HUDEP-2 (cell line): ENCODE measurements at regions not wholly inside any gene's neighbourhood (a gene's known extent, or its start where the extent isn't known, plus 50 kb on each side); places are given as distances from the start of the nearest gene placed in this dataset.
A peak's percentile ranks its signal among the peaks of the same experiment; 100 is the strongest.
"Not testable (repeated sequence)": the region's sequence is repeated elsewhere in the genome, so short reads cannot be mapped to it uniquely, and the experiment has no call there.

ENCODE experiments used
- DNase-seq, 76 experiments: peaks; one replicate each; lab custom pipeline; 2025; ENCODE audit not compliant: unreplicated experiment in 76 of 76; lab: John Stamatoyannopoulos, UW

DNA sequence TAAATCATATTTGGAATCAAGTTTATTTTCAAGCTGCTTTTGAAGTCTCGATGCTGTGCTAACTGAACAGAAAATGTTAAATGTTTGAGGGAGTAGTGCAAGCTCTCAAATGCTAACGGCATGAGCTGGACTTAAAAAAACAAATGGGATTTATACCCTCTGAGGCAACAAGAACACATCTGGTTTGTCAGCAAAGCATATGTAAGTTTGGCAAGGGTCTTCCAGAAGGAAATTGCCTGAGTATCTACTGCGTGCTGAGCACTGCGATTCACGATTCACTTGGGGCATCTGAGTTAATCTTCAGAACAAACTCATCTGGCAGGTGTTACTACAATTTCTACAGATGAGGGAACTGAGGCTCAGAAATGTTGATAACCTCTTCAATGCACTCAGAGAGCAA is 98.4 kb upstream of the C9orf72 start:
- no peak for DNase-seq

DNA sequence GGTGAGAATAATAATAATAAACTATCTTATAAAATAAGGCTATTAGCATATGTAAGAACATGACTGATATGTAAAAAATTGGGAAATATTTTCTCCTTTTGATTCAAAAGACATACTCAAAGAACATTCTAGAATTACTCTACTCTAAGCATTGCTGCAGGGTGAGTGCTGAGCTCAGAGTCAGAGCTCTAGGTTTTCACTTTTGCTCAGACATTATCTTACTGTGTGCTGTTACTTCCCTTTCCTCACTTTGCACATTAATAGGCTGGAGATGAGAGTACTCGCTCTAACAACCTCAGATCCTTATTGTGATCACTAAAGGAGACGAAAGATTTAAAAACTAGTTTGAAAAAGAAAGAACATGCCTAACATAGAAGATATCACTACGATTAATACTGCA is 99.4 kb upstream of the C9orf72 start:
- no peak for DNase-seq

DNA sequence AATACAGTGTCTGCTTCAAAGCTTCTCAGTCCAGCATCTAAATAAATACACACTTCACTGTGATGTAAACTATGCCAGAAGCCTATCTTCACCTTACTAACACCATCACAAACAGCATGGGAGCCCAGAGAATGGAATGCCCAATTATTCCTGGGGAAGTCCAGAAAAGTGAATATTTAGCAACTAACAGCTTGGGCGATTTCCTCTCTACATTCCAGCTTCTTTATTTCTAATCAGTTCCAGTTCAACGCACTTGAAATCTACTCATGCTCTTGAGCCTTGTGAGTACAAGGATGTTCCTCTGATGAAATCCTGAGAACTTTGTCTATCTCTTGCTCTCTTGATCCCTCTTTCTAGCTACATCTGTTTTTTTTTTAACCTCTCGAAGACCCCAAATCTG is 100.4 kb upstream of the C9orf72 start:
- no peak for DNase-seq

DNA sequence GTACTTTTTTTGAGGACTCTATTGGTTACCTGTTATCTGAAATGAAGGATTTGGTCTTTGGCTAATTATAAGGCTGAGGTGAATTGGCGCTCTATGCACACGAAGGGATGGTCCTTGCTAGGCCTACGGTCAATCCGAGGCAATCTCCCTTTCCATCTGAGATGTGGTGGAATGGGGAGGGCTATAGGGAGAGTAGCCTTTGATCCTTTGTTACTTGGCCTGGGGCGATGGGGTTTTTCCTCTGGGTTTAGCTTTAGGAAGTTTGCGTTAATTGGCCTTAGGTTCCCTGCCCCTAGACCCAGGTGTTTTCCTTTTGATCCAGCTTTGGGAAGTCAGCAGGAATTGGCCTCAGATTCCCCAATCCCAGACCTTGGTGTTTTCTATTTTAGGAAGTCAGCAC is 102.1 kb upstream of the C9orf72 start:
- DNase-seq: no peak

DNA sequence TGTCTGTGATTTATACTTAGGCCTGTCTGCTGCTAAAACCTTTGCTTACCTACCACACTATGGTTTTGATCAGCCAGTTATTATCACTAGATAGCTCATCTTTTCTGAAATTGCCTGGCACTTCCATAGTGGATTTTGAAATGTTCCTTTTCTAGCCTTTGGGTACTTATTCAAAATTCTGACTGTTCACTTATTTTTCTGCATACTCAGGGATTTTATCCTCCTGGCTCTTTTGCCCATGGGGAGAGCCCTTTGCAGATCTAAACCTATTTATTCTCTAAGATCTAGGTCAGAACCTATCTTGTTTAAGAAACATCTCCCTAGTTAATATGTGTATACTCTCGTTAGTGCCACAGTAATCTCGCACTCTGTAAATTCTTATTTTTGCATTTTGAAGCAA is 103.5 kb upstream of the C9orf72 start:
- no peak for DNase-seq

DNA sequence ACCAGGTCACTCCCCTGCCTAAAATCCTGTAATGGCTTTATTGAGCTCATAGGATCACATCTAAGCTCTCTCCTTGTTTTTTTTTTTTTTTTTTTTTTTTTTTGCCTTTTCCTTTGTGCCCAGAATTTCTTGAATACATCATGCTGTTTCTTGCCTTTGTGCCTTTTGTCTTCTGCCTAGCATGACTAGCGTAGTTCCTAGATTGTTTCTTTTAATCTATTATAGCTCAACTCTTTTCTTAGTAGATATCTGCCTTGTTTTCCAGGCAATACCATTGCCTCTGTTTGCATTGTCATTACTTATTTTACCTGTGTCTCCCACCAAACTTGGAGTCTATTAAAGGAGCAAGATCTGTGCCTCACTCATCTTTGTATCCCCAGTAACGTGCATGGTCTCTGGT is 106.1 kb upstream of the C9orf72 start:
- no peak for DNase-seq

DNA sequence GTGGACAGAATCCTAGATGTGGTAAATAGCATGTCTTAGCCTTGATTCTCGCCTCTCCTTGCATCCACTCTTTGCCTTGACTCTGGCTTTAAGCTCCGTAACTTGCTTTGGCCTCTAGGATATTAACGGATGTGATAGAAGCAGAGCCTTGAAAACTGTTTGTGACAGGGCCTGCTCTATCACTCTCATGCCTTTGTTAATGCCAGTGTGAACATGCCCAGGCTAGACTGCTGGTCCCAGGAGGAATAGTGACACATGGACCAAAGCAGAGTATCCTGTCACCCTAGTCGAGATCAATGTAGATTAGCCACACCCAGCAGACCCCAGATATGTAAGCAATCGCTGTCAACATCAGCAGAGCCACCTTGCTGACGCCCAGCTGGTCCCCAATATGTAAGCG is 109.9 kb upstream of the C9orf72 start:
- DNase-seq: no peak

DNA sequence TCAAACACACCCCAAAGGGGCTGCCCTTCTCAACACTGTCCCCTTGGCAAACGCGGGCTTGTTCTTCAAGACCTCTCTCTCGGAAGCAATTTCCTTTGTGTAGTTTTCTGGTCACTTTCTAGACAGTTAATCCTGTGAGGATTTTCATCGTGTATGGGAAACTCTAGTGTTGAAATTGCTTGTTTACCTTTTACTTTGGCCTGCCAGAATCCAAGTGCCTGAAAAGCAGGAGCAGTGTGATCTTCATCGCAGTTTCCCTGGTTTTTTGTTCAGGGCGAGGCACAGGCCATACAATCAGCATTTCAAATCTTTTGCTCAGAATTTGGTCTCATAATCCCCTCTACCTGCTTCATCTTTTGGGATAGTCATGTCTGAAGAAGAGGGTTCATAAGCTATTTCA is 115.7 kb upstream of the C9orf72 start:
- DNase-seq: no peak

DNA sequence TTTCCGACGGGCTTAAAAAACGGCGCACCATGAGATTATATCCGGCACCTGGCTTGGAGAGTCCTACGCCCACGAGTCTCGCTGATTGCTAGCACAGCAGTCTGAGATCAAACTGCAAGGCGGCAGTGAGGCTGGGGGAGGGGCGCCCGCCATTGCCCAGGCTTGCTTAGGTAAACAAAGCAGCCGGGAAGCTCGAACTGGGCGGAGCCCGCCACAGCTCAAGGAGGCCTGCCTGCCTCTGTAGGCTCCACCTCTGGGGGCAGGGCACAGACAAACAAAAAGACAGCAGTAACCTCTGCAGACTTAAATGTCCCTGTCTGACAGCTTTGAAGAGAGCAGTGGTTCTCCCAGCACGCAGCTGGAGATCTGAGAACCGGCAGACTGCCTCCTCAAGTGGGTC is 117.5 kb upstream of the C9orf72 start:
- not testable (repeated sequence) for DNase-seq

DNA sequence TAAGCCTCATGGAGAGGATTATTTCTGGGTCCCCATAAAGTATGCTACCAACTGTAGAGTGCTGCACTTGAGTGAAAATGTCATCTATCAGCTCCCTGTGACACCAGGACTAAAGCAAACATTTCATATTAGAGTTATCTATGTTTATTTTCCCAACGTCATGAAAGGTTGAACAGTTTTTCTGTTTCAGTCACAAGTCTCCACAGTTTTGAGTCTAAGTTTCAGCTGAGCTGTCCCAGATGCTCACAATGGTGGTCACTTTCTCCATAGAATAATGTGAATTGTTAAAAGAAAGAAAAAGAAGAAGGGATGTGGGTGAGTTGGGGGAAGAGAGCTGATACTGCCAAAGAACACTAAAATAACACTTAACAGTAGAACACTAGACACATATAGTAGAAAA is 126.3 kb upstream of the C9orf72 start:
- no peak for DNase-seq

DNA sequence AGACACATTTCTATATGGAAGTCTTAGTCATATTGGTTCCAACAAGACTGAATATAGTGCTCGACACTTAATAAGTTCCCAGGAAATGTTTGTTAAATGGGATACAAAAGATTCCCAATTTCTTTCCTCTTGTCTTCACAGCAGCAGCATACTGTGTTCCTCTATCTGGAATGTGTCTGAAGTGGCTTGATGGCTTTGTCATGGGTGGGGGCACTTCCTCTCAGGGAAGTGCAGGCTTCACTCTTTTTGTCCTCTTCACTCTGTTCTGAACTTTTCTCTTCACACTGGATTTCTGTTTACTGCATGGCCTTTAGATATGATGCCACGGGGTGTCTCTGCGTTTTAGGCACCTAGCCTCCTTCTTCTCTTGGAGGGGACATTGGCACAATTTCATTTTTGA is 127.7 kb upstream of the C9orf72 start:
- no peak for DNase-seq

DNA sequence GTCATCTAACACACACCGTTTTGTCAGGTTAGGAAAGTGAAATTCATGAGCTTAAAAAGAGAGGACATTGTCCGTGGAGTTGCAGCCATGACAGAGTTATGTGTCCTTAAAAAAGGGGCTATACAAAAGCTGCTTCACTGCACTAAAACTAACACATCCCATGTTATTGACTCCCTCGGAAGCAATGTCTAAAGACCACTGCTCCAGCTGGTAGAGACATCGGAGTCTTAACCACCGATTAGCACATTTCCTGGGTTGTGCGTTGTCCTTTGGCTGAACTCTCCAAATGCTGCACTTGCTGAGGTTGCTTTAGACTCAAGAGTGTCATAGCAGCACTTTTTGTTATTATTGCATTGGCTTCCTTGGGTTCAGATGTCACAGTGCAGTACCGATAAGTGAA is 128.3 kb upstream of the C9orf72 start:
- DNase-seq: no peak

DNA sequence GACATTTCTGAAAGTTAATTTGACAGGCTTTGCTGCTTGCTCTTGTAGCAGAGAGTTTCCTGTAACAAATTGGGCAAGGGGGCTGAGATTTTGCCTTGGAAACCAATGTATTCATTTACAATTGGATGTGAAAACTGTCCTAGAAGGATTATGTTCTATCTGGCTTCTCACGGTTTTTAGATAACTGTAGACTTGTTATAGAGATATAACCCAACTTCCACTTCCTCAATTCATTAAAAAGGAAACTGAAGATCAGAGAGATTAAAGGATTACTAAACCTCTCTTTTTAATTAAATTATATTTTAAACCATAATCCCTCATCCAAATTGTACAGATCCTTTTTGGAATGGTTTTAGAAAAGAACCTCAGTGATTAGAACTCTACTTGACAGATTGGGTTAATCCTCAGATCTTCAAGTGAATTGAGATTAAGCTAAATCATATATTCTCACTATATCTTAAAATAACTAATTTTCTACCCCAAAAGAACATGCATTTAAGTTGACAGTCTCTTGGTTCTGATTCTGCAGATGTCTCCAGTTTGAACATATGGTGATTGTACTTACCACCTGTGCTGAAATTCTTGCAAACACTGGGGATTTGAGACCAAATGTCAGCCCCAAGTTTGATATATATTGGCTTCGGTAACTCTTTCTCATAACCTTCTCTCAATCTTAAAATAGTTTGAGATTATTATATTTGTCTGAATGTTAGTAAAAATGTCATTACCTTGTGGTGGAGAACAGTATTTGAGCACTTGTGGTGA is 130.1 kb upstream of the C9orf72 start:
- no peak for DNase-seq

DNA sequence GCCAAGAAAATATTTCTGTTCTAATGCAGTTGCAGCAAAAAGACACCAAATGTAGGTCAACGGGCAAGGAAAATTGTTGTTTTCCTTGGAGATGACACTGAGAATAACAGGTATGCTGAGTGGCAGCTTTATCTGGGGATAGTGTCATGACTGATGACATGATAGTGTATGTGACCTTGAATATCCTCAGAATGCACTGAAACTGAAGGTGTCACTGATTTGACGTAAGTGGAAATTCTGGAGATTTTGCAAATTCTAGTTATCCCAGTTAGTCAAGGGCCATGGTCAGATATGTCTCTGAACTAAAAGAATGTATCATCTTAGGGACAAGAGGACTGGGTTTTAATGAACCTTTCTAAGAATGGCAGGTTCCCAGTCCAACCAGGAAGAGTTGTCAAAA is 138.0 kb upstream of the C9orf72 start:
- DNase-seq: no peak

DNA sequence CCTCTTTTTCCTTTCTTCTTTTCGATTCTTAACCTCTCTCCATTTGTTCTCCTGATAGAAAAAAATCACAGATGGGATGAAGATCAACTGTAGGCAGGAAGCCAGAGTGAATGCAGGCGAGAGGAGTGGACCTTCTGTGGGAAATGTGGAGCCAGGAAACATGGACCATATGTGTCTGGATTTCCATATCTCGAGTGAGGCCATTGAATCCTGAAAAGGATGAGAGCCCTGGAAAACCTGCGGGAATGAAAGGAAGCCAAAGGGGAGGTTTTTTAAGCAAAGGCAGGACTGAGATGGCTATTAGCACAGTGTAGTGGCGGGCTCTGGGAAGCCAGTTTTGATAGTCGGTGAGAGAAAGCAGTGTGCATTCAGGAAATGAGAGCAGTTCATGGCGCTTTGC is 139.5 kb upstream of the C9orf72 start:
- no peak for DNase-seq

DNA sequence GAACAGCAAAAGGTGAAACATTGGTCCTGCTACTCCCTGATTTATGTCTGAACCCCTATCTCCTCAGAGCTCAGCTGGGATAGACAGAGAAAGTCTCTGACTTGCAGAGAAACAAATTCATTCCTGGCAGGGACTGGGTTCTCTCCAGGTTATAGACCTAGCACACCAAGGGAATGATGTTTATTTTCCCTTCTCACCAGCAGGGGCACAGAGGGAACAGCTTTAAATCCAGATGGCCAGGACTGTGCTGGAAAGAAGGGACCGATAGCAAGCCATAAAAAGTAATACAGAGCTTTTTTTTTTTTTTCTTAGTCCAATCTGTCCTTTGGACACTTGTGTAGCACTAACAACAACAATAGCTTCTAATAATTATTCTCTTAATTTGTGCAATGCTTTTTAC is 141.1 kb upstream of the C9orf72 start:
- no peak for DNase-seq

DNA sequence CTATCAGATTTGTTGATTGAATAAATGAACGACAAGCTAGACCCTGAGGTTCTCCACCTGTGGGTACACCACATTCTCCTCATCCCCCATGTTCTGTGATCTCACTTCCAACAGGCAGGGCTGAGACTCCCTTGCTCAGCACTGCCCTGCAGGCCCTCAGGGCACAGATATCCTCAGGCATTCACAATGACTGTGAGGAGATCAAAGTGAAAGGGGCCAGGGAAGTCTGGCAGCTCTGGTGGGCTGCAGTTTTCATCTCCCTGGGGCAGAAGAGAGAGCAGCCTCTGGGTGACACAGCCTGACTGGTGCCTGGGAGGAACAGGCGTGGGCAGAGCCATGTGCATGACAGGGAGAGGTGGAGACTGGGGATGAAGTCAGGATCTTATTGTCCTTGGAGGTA is 142.4 kb upstream of the C9orf72 start:
- no peak for DNase-seq

DNA sequence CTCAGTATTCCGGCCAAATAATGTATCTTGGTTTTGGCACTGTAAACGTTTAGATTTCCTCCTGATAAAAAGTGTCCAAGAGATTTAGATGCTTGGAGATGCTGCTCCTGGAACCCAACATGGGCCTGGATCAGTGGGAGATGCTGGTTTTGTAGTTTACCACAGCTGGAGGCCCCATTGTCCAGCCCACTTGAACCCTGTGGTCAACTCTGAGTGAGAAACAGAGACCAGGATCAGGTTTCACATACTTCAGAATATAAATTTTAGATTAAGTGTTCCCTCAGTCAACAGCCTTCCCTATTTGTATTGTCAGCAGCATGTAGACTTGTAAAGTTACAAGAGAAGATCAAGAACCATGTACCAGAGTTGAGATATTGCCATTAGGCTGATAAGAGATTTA is 144.7 kb upstream of the C9orf72 start:
- no peak for DNase-seq

DNA sequence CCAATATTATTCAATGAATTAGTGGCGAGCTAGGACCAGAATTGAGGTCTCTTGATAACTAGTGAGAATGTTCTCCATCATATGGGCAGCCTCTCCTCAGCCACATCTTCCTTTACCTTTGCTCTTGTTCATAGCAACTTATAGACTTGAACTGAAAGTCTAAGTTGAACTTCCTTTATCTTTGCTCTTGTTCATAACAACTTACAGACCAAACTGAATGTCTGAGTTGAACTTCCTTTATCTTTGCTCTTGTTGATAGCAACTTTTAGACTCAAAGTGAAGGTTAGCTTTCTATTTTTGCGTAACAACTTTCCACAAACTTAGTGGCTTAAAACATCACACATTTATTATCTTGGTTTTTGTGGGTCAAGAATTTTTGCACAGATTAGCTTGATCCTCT is 146.4 kb upstream of the C9orf72 start:
- DNase-seq: no peak

DNA sequence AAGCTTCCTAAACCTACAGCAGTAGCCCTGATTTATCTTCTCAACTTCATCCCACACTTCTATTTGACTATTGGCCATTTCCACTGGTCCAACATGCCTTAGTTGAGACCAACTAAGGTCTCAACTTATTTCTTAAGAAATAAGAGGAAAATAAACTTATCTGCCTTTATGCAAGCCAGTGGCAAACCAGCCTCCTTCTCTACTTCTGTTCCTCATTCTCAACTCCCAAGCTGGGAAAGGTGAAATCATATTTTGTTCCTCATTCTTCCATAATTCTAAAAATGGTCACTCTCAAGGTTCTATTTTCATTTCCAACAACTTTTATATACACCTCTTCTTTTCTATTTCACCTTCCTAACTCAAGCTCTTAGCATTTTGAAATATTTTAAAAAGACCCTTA is 149.6 kb upstream of the C9orf72 start:
- DNase-seq: no peak

DNA sequence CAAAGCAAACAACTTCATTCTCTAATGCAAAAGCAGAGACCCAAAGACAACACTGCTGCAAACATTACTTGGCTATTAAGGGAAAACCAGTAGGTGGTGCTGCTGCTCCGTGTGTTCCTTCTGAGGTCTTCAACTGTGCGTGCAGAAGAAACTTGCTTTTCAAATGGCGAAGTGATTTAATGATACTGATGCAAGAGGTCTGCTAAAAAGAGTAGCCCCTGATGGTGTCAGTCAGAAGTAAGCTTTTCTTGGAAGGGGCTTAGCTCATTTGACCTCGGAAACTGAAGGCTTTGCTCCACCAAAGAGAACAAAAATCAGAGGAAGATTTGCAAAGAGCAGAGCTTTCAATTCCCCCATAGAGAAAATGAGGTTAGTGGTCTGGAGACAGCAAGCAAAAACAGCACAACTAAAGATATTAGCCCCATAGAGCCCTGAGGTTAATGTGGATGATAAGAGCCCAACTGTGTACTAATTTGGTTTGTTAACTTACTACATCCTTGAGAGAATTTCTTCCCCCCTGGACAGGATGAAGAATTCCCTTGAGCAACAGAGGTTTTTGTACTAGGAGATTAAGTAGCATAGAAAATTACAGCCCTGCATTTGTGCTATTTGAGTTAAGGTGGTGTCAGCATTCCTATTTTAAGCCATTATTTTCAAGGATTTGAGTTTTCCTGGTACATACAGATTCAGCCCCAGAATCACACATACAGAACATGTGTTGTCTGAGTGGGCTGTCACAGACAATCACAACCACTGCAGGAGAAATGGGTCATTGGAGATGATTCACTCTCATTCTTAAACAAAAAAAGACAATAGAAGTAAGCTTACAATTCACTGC is 153.2 kb upstream of the C9orf72 start:
- peak in 39 of 76 experiments; percentile 1 to 56 (median 22) for DNase-seq

DNA sequence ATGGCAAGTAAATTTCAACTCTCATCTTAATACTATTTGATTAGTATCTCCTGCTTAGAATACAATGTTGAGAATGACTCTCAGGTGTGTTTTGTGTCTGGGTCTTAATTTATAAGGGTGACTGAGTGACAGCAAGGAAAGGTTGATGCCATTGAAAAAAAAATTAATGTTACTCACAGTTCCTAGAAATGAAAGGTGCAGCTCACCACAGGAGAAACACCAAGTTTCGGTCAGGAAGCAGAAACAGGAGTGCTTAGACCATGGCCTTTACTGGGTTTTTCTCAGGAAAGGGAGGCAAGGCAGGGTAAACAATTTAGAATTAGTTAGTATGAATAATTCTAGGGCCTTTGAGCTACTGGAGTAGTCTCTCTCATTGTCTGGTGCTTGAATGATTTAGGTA is 159.2 kb upstream of the C9orf72 start:
- DNase-seq: no peak
